ENCODE measurements at regions not wholly inside any gene's neighbourhood (a gene's known extent, or its start where the extent isn't known, plus 50 kb on each side); places are given as distances from the start of the nearest gene placed in this dataset.

- DNase-seq (ENCODE audit: low read depth in 2 of 2) = no peak
Observed at GRCh38 chr16:85401917-85402766, 211.0 kb upstream of the GSE1 start.

- no peak for DNase-seq (ENCODE audit: low read depth in 2 of 2)
Observed at GRCh38 chr16:85402910-85403692, 210.0 kb upstream of the GSE1 start.

GRCh38 chr16:85403693-85404092 lies 209.4 kb upstream of the GSE1 start:
- no peak for DNase-seq (ENCODE audit: low read depth in 2 of 2)

GRCh38 chr16:85412911-85413520 lies 200.1 kb upstream of the GSE1 start:
- DNase-seq (ENCODE audit: low read depth in 2 of 2) = no peak

- no peak for DNase-seq (ENCODE audit: low read depth in 2 of 2)
Observed at GRCh38 chr16:85413691-85414663, 199.1 kb upstream of the GSE1 start.

GRCh38 chr16:85415196-85416090 lies 197.7 kb upstream of the GSE1 start:
- no peak for DNase-seq (ENCODE audit: low read depth in 2 of 2)

- peak; percentile 21 to 47 for DNase-seq (ENCODE audit: low read depth in 2 of 2)
Observed at GRCh38 chr16:85416228-85417109, 196.7 kb upstream of the GSE1 start.

- no peak for DNase-seq (ENCODE audit: low read depth in 2 of 2)
Observed at GRCh38 chr16:85417156-85417860, 195.8 kb upstream of the GSE1 start.

GRCh38 chr16:85418978-85419491 lies 194.1 kb upstream of the GSE1 start:
- DNase-seq (ENCODE audit: low read depth in 2 of 2) = no peak

GRCh38 chr16:85419503-85420408 lies 193.4 kb upstream of the GSE1 start:
- no peak for DNase-seq (ENCODE audit: low read depth in 2 of 2)

- peak; percentile 46 to 66 for DNase-seq (ENCODE audit: low read depth in 2 of 2)
Observed at GRCh38 chr16:85420501-85421337, 192.4 kb upstream of the GSE1 start.

GRCh38 chr16:85421338-85422195 lies 191.6 kb upstream of the GSE1 start:
- no peak for DNase-seq (ENCODE audit: low read depth in 2 of 2)

GRCh38 chr16:85422196-85422631 lies 190.9 kb upstream of the GSE1 start:
- no peak for DNase-seq (ENCODE audit: low read depth in 2 of 2)

GRCh38 chr16:85422632-85423550 lies 190.2 kb upstream of the GSE1 start:
- DNase-seq (ENCODE audit: low read depth in 2 of 2) = no peak

Data from stimulated activated CD4-positive, alpha-beta T cell treated with anti-CD3 and anti-CD28 coated beads, Interleukin-1b, Interleukin-23, amount 100 ng/mL, for 1 hour (primary cell).